ENCODE measurements at regions not wholly inside any gene's neighbourhood (a gene's known extent, or its start where the extent isn't known, plus 50 kb on each side); places are given as distances from the start of the nearest gene placed in this dataset.

DNA sequence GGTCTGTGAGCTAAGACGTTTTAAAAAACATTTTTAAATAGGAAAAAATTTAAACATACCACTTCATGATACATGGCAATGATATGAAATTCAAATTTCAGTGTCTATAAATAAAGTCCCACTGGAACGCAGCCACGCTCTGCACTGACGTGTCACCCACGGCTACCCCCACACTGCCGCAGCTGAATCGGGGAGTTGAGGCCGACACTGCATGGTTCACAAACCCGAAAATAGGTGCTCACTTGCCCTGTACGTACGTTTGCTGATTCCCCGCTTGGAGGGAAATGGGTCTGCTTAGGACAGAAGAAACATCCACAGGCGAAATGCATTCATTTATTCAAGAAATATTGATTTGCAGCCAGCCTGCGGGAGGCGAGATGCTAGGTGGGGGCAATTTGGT is 1342.3 kb downstream of the TBC1D22A start:
- no peak overlapping the region for H3K27ac ChIP-seq (ENCODE audit: low read depth, low read length)
- H3K9me2 ChIP-seq (ENCODE audit: insufficient read depth): no peaks in the 10 kb centered on the region
- ChIA-PET POLR2A (no interaction called here), RAD21 (ENCODE audit: low non-redundant PET in 1 of 2, low total read pairs in 2 of 2, uncharacterized antibody in 2 of 2, unreplicated experiment in 2 of 2) (no interaction called here), CTCF (no interaction called here)
- no peaks in the 10 kb centered on the region for H3K79me2 ChIP-seq (ENCODE audit: insufficient read depth, low read length)
- H2AFZ ChIP-seq (ENCODE audit: low read depth, low read length, poor library complexity, severe bottlenecking): no peak overlapping the region
- H3K4me1 ChIP-seq (ENCODE audit: control insufficient read depth in 1 of 2, insufficient read depth in 2 of 2, low read length in 2 of 2): no peaks in the 10 kb centered on the region
- 0 out of 4 replicates have a peak, but pooled peaks cover 0 to 5% of the 10 kb centered on the region in 2 experiments for H3K9me3 ChIP-seq (ENCODE audit: control insufficient read depth in 1 of 2, insufficient read depth in 1 of 2, low read depth in 1 of 2, low read length in 2 of 2)
- TF ChIP-seq EZH2phosphoT487 (IDR thresholded peaks at IDR 0.05; ENCODE audit: borderline replicate concordance) (no peak), ZNF274 (IDR thresholded peaks at IDR 0.05; ENCODE audit: low read depth, low read length) (no peak), ELF1 (IDR thresholded peaks at IDR 0.05; ENCODE audit: borderline replicate concordance, low read depth) (no peak), TCF7L2 (IDR thresholded peaks at IDR 0.05; ENCODE audit: borderline replicate concordance, extremely low read depth, insufficient read depth, insufficient read length) (no peak), SP1 (IDR thresholded peaks at IDR 0.05; ENCODE audit: low read depth) (no peak), RAD21 (IDR thresholded peaks at IDR 0.05; ENCODE audit: low read depth) (no peak), EZH2 (IDR thresholded peaks at IDR 0.05) (no peak), POLR2AphosphoS5 (IDR thresholded peaks at IDR 0.05; ENCODE audit: low read depth, low read length) (no peak), EGR1 (IDR thresholded peaks at IDR 0.05; ENCODE audit: low read depth) (no peak), JUND (IDR thresholded peaks at IDR 0.05) (no peak)
- TF ChIP-seq, protein P1, sequence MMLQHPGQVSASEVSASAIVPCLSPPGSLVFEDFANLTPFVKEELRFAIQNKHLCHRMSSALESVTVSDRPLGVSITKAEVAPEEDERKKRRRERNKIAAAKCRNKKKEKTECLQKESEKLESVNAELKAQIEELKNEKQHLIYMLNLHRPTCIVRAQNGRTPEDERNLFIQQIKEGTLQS (IDR thresholded peaks at IDR 0.05): no peak
- TF ChIP-seq, protein P2, sequence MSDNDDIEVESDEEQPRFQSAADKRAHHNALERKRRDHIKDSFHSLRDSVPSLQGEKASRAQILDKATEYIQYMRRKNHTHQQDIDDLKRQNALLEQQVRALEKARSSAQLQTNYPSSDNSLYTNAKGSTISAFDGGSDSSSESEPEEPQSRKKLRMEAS (IDR thresholded peaks at IDR 0.05): no peak
- TF ChIP-seq, protein P3, sequence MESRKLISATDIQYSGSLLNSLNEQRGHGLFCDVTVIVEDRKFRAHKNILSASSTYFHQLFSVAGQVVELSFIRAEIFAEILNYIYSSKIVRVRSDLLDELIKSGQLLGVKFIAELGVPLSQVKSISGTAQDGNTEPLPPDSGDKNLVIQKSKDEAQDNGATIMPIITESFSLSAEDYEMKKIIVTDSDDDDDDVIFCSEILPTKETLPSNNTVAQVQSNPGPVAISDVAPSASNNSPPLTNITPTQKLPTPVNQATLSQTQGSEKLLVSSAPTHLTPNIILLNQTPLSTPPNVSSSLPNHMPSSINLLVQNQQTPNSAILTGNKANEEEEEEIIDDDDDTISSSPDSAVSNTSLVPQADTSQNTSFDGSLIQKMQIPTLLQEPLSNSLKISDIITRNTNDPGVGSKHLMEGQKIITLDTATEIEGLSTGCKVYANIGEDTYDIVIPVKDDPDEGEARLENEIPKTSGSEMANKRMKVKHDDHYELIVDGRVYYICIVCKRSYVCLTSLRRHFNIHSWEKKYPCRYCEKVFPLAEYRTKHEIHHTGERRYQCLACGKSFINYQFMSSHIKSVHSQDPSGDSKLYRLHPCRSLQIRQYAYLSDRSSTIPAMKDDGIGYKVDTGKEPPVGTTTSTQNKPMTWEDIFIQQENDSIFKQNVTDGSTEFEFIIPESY (IDR thresholded peaks at IDR 0.05; ENCODE audit: extremely low read depth, insufficient replicate concordance, low read length): no peak
- ATAC-seq (no peak), DNase-seq (ENCODE audit: low read depth, low spot score) (no peak)
- no peak overlapping the region for H3K9ac ChIP-seq (ENCODE audit: low read length)
- H3K4me3 ChIP-seq (replicated peaks in 1 of 2; ENCODE audit: low read depth in 1 of 2, low read length in 2 of 2): no peak overlapping the region
- H3K36me3 ChIP-seq (ENCODE audit: control insufficient read depth in 1 of 2, insufficient read depth in 2 of 2, low read length in 2 of 2): no peaks in the 10 kb centered on the region
- intact Hi-C loops (cut with micrococcal nuclease): no loop called here
- no peaks in the 10 kb centered on the region for H4K20me1 ChIP-seq (ENCODE audit: insufficient read depth)
- H3K4me2 ChIP-seq (ENCODE audit: low read length): no peak overlapping the region
- no TSS peak for BruUV-seq (replicated peaks)
- 0 out of 2 replicates have a peak, but pooled peaks cover 6% of the 10 kb centered on the region for H3K27me3 ChIP-seq (ENCODE audit: insufficient read depth, low read length)
